ENCODE measurements at regions not wholly inside any gene's neighbourhood (a gene's known extent, or its start where the extent isn't known, plus 50 kb on each side); places are given as distances from the start of the nearest gene placed in this dataset.

DNA sequence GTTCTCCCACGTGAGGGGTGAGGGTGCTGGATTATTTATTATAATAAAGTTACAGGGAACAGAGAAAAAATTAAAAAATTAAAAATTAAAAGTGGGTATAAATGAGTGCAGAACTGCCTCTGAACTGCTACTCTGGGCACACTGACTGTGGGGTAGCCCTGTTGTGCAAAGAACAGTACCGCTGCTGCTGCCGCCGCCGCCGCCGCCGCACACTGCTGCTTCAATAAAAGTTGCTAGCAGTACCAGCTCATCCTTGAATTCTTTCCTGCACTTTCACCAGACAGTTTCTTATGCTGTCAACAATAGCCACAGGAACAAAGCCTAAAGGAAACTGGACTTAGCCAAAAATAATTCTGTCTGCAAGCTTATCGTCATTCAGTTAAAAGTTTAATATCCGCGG, 72.1 kb downstream of the GCC1 start:
- TF ChIP-seq CTCF (IDR thresholded peaks at IDR 0.05) (no peak), ZFX (IDR thresholded peaks at IDR 0.05; ENCODE audit: borderline replicate concordance) (no peak)

Data from 22Rv1 (cell line).